Ammon's horn (tissue), 1 donor: ENCODE measurements at regions not wholly inside any gene's neighbourhood (a gene's known extent, or its start where the extent isn't known, plus 50 kb on each side); places are given as distances from the start of the nearest gene placed in this dataset.
A peak's percentile ranks its signal among the peaks of the same experiment; 100 is the strongest.

ENCODE experiments used
- DNase-seq: peaks from one replicate; pipeline ENCODE4 v3.0.0-alpha.2; 2016; ENCODE audit warnings: low spot score

- DNase-seq = peak; percentile 21
These were observed 88.3 kb upstream of the ARHGAP29 start for GRCh38 chr1:94325377-94326302.

GRCh38 chr1:94324178-94324544, 86.8 kb upstream of the ARHGAP29 start:
- DNase-seq = no peak

GRCh38 chr1:94323311-94324177, 86.2 kb upstream of the ARHGAP29 start:
- no peak for DNase-seq

- no peak for DNase-seq
These were observed 85.3 kb upstream of the ARHGAP29 start for GRCh38 chr1:94322696-94323095.

GRCh38 chr1:94321662-94322061, 84.3 kb upstream of the ARHGAP29 start:
- DNase-seq = no peak

- DNase-seq = no peak
These were observed 82.1 kb upstream of the ARHGAP29 start for GRCh38 chr1:94319319-94320102.

- DNase-seq = no peak
These were observed 81.2 kb upstream of the ARHGAP29 start for GRCh38 chr1:94318505-94319030.

GRCh38 chr1:94317790-94318188, 80.4 kb upstream of the ARHGAP29 start:
- DNase-seq = no peak

GRCh38 chr1:94316836-94317789, 79.7 kb upstream of the ARHGAP29 start:
- no peak for DNase-seq

GRCh38 chr1:94316183-94316582, 78.8 kb upstream of the ARHGAP29 start:
- DNase-seq = no peak

GRCh38 chr1:94315552-94316116, 78.2 kb upstream of the ARHGAP29 start:
- no peak for DNase-seq

GRCh38 chr1:94314222-94314858, 77.0 kb upstream of the ARHGAP29 start:
- DNase-seq = no peak

- DNase-seq = no peak
These were observed 73.3 kb upstream of the ARHGAP29 start for GRCh38 chr1:94310570-94311270.

GRCh38 chr1:94309829-94310569, 72.6 kb upstream of the ARHGAP29 start:
- no peak for DNase-seq

- DNase-seq = no peak
These were observed 71.8 kb upstream of the ARHGAP29 start for GRCh38 chr1:94309216-94309615.

GRCh38 chr1:94306521-94306920, 69.1 kb upstream of the ARHGAP29 start:
- DNase-seq = no peak

- no peak for DNase-seq
These were observed 68.3 kb upstream of the ARHGAP29 start for GRCh38 chr1:94305704-94306103.

GRCh38 chr1:94304553-94304952, 67.2 kb upstream of the ARHGAP29 start:
- no peak for DNase-seq

GRCh38 chr1:94303005-94303404, 65.6 kb upstream of the ARHGAP29 start:
- no peak for DNase-seq
